HCT116 (cell line): ENCODE measurements at regions not wholly inside any gene's neighbourhood (a gene's known extent, or its start where the extent isn't known, plus 50 kb on each side); places are given as distances from the start of the nearest gene placed in this dataset.

ENCODE experiments used
- ATAC-seq: fragments of 200-7000 bp; cut with Tn5 transposase; 2 replicates; pipeline ENCODE4 v1.9.1; 2020; ENCODE audit warnings: mild to moderate bottlenecking, moderate library complexity
- BruUV-seq: library from RNA; stranded (reverse); fragments of 400-500 nt; replicated peaks from 2 replicates; lab custom pipeline; 2021; lab: Mats Ljungman, UMichigan
- CTCF ChIA-PET: fragments of 300-600 bp; sonication (Branson Sonifier 250); formaldehyde crosslinking; loops from one replicate; lab custom pipeline; 2021; ENCODE audit warnings: antibody characterized with exemption; lab: Charles Lee
- POLR2A ChIA-PET: fragments of 300-600, 350-600 bp; sonication (Branson Sonifier 250); formaldehyde crosslinking; loops from one replicate; lab custom pipeline; 2021; ENCODE audit warnings: antibody characterized with exemption; lab: Charles Lee
- RAD21 ChIA-PET, 2 experiments: fragments of 300-600 bp; sonication (Branson Sonifier 250); formaldehyde crosslinking; loops; one replicate each; lab custom pipeline; 2023; ENCODE audit warnings: low total read pairs in 2 of 2; ENCODE audit not compliant: uncharacterized antibody in 2 of 2, unreplicated experiment in 2 of 2, low non-redundant PET in 1 of 2; lab: Charles Lee
- DNase-seq: peaks from one replicate; pipeline ENCODE4 v3.0.0-alpha.2; 2010; ENCODE audit warnings: low read depth, low spot score
- H2AFZ ChIP-seq: fragments of 200-600 bp; shearing (Covaris generic), sonication (generic); 2 replicates; pipeline ENCODE4 v1.6.1; 2017; ENCODE audit warnings: low read depth, mixed run types, mixed read lengths, antibody characterized with exemption, low read length; ENCODE audit not compliant: poor library complexity, severe bottlenecking
- H3K27ac ChIP-seq: 2 replicates; pipeline ENCODE4 v1.5.1; 2012; ENCODE audit warnings: low read depth, low read length
- H3K27me3 ChIP-seq: fragments of 200-600 bp; sonication (generic); 2 replicates; pipeline ENCODE4 v1.6.1; 2016; ENCODE audit warnings: mixed run types, low read length, mixed read lengths; ENCODE audit not compliant: insufficient read depth
- H3K36me3 ChIP-seq, 2 experiments: fragments of 200-500 bp in 1 of 2; fragments of 200-600 bp in 1 of 2; sonication (Bioruptor generic) in 1 of 2; sonication (generic) in 1 of 2; 2 replicates each; pipeline versions ENCODE4 v1.5.1 to v1.6.1; 2014 to 2016; ENCODE audit warnings: low read length in 2 of 2, inconsistent platforms in 1 of 2, mixed read lengths in 1 of 2, mixed run types in 1 of 2; ENCODE audit not compliant: insufficient read depth in 2 of 2, control insufficient read depth in 1 of 2
- H3K4me1 ChIP-seq, 2 experiments: fragments of 200-600 bp in 1 of 2; sonication (generic) in 1 of 2; 2 replicates each; pipeline versions ENCODE4 v1.5.1 to v1.6.1; 2012 to 2017; ENCODE audit warnings: low read length in 2 of 2, inconsistent platforms in 1 of 2, mild to moderate bottlenecking in 1 of 2, mixed read lengths in 1 of 2, mixed run types in 1 of 2, moderate library complexity in 1 of 2; ENCODE audit not compliant: insufficient read depth in 2 of 2, control insufficient read depth in 1 of 2
- H3K4me2 ChIP-seq: fragments of 200-600 bp; sonication (generic); 2 replicates; pipeline ENCODE4 v1.6.1; 2017; ENCODE audit warnings: mixed run types, low read length, mixed read lengths
- H3K4me3 ChIP-seq, 2 experiments: fragments of 200-600 bp in 1 of 2; sonication (generic) in 1 of 2; replicated peaks in 1 of 2; 2 replicates each; pipeline ENCODE4 v1.5.1; 2011 to 2016; ENCODE audit warnings: low read length in 2 of 2, control low read depth in 1 of 2, low read depth in 1 of 2, mild to moderate bottlenecking in 1 of 2, mixed read lengths in 1 of 2, mixed run types in 1 of 2
- H3K79me2 ChIP-seq: fragments of 200-600 bp; sonication (generic); 2 replicates; pipeline ENCODE4 v1.6.1; 2017; ENCODE audit warnings: mild to moderate bottlenecking, mixed run types, low read length, moderate library complexity, mixed read lengths; ENCODE audit not compliant: insufficient read depth
- H3K9ac ChIP-seq: fragments of 200-600 bp; sonication (generic); 2 replicates; pipeline ENCODE4 v1.6.1; 2016; ENCODE audit warnings: low read length, mixed read lengths
- H3K9me2 ChIP-seq: fragments of 200-600 bp; sonication (generic), shearing (Covaris generic); 2 replicates; pipeline ENCODE4 v1.6.1; 2017; ENCODE audit warnings: mixed run types, mild to moderate bottlenecking, moderate library complexity; ENCODE audit not compliant: insufficient read depth
- H3K9me3 ChIP-seq, 2 experiments: fragments of 200-500 bp in 1 of 2; fragments of 200-600 bp in 1 of 2; sonication (Bioruptor generic) in 1 of 2; sonication (generic) in 1 of 2; 2 replicates each; pipeline ENCODE4 v1.6.1; 2014 to 2017; ENCODE audit warnings: low read length in 2 of 2, mixed read lengths in 2 of 2, inconsistent platforms in 1 of 2, low read depth in 1 of 2, mild to moderate bottlenecking in 1 of 2, mixed run types in 1 of 2, moderate library complexity in 1 of 2; ENCODE audit not compliant: control insufficient read depth in 1 of 2, insufficient read depth in 1 of 2
- H4K20me1 ChIP-seq: fragments of 200-600 bp; sonication (generic), shearing (Covaris generic); 2 replicates; pipeline ENCODE4 v1.6.1; 2017; ENCODE audit warnings: mixed run types, mild to moderate bottlenecking, moderate library complexity; ENCODE audit not compliant: insufficient read depth
- ATF3 ChIP-seq: IDR thresholded peaks from 2 replicates; pipeline ENCODE4 v1.6.1; 2012
- CTCF ChIP-seq, 3 experiments: fragments of 200-600 bp in 1 of 3; sonication (generic) in 1 of 3; IDR thresholded peaks in 2 of 3; conservative IDR thresholded peaks in 1 of 3; 2 replicates each; pipeline ENCODE4 v1.5.1; 2012 to 2017; ENCODE audit warnings: low read depth in 2 of 3, low read length in 2 of 3, antibody characterized with exemption in 1 of 3, borderline replicate concordance in 1 of 3, control low read depth in 1 of 3, mild to moderate bottlenecking in 1 of 3, mixed read lengths in 1 of 3, mixed run types in 1 of 3, moderate library complexity in 1 of 3; ENCODE audit not compliant: insufficient read depth in 1 of 3
- EGR1 ChIP-seq: IDR thresholded peaks from 2 replicates; pipeline ENCODE4 v1.6.1; 2012; ENCODE audit warnings: low read depth
- ELF1 ChIP-seq: IDR thresholded peaks from 2 replicates; pipeline ENCODE4 v1.6.1; 2012; ENCODE audit warnings: low read depth, borderline replicate concordance
- EZH2phosphoT487 ChIP-seq: fragments of 200-600 bp; IDR thresholded peaks from 2 replicates; pipeline ENCODE4 v1.6.1; 2018; ENCODE audit warnings: antibody characterized with exemption, borderline replicate concordance
- JUND ChIP-seq: IDR thresholded peaks from 2 replicates; pipeline ENCODE4 v1.6.1; 2012
- MAX ChIP-seq: IDR thresholded peaks from 2 replicates; pipeline ENCODE4 v1.6.1; 2012
- POLR2A ChIP-seq: IDR thresholded peaks from 2 replicates; pipeline ENCODE4 v1.7.0; 2011; ENCODE audit warnings: borderline replicate concordance; ENCODE audit not compliant: insufficient read depth, insufficient read length; ENCODE audit errors: extremely low read depth
- RAD21 ChIP-seq: IDR thresholded peaks from 2 replicates; pipeline ENCODE4 v1.6.1; 2012; ENCODE audit warnings: low read depth, mild to moderate bottlenecking
- REST ChIP-seq: IDR thresholded peaks from 2 replicates; pipeline ENCODE4 v1.6.1; 2012; ENCODE audit warnings: low read depth
- SIN3A ChIP-seq: IDR thresholded peaks from 2 replicates; pipeline ENCODE4 v1.6.1; 2012; ENCODE audit warnings: low read depth
- SRF ChIP-seq: IDR thresholded peaks from 2 replicates; pipeline ENCODE4 v1.6.1; 2012; ENCODE audit warnings: low read depth
- TCF7L2 ChIP-seq: IDR thresholded peaks from 2 replicates; pipeline ENCODE4 v1.7.0; 2011; ENCODE audit warnings: borderline replicate concordance, inconsistent platforms; ENCODE audit not compliant: insufficient read depth, insufficient read length; ENCODE audit errors: extremely low read depth
- YY1 ChIP-seq: IDR thresholded peaks from 2 replicates; pipeline ENCODE4 v1.6.1; 2011; ENCODE audit warnings: low read length, low read depth, moderate library complexity, mild to moderate bottlenecking; ENCODE audit not compliant: insufficient replicate concordance; ENCODE audit errors: extremely low read depth
- ZBTB33 ChIP-seq: IDR thresholded peaks from 2 replicates; pipeline ENCODE4 v1.6.1; 2011; ENCODE audit warnings: mild to moderate bottlenecking, low read length, moderate library complexity; ENCODE audit not compliant: insufficient replicate concordance; ENCODE audit errors: extremely low read depth
- ZFX ChIP-seq: fragments of 450-650 bp; IDR thresholded peaks from 2 replicates; pipeline ENCODE4 v1.6.1; 2017
- intact Hi-C: fragments of 100-400 bp; cut with micrococcal nuclease; formaldehyde crosslinking; loops from 2 replicates; pipeline ENCODE4 v1.10.0; 2022

GRCh38 chr16:9169094-9169493 is 77.7 kb downstream of the HAPSTR1 start:
- H3K4me2 ChIP-seq: no peak overlapping the region
- BruUV-seq: no TSS peak
- no peak for TF ChIP-seq TCF7L2
- no peak for TF ChIP-seq EZH2phosphoT487
- no peak for TF ChIP-seq SRF
- no peak for TF ChIP-seq SIN3A
- TF ChIP-seq ZFX: no peak
- no peak for TF ChIP-seq RAD21
- TF ChIP-seq JUND: no peak
- no peak for TF ChIP-seq EGR1
- no peak for TF ChIP-seq ELF1
- no peak for TF ChIP-seq ZBTB33
- no peak for TF ChIP-seq POLR2A
- no peak for TF ChIP-seq REST
- TF ChIP-seq CTCF (IDR thresholded peaks at IDR 0.05 in 2 of 3, conservative IDR thresholded peaks at IDR 0.05 in 1 of 3; ENCODE audit: borderline replicate concordance in 1 of 3, insufficient read depth in 1 of 3, low read depth in 2 of 3, low read length in 2 of 3): no peak
- TF ChIP-seq ATF3: no peak
- TF ChIP-seq MAX: no peak
- TF ChIP-seq YY1: no peak
- H3K9me2 ChIP-seq: no peaks in the 10 kb centered on the region
- ATAC-seq (no peak), DNase-seq (no peak)
- intact Hi-C loops: loop anchor here (10.0 kb wide), 1 partner anchor 1336 kb away; no protein-coding TSS in a partner anchor
- H3K9me3 ChIP-seq: no peaks in the 10 kb centered on the region
- no peak overlapping the region for H3K27ac ChIP-seq
- H3K79me2 ChIP-seq: no peaks in the 10 kb centered on the region
- H3K9ac ChIP-seq: no peak overlapping the region
- CTCF ChIA-PET: no interaction called here
- peaks cover 3% of the 10 kb centered on the region; the same call in 1 of the 2 replicates for H3K27me3 ChIP-seq
- RAD21 ChIA-PET: no interaction called here
- H3K36me3 ChIP-seq: no peaks in the 10 kb centered on the region
- H3K4me1 ChIP-seq: no peaks in the 10 kb centered on the region
- POLR2A ChIA-PET: no interaction called here
- H2AFZ ChIP-seq: no peak overlapping the region
- no peak overlapping the region for H3K4me3 ChIP-seq
- no peaks in the 10 kb centered on the region for H4K20me1 ChIP-seq
